ENCODE measurements at regions not wholly inside any gene's neighbourhood (a gene's known extent, or its start where the extent isn't known, plus 50 kb on each side); places are given as distances from the start of the nearest gene placed in this dataset.
A peak's percentile ranks its signal among the peaks of the same experiment; 100 is the strongest.
"Not testable (repeated sequence)": the region's sequence is repeated elsewhere in the genome, so short reads cannot be mapped to it uniquely, and the experiment has no call there.

GRCh38 chr15:22519213-22519612 lies 60.5 kb downstream of the GOLGA6L22 start:
- DNase-seq: not testable (repeated sequence)

- not testable (repeated sequence) for DNase-seq
Measured at GRCh38 chr15:22526537-22526936, 67.8 kb downstream of the GOLGA6L22 start.

- DNase-seq: not testable (repeated sequence)
Measured at GRCh38 chr15:22527016-22527415, 68.3 kb downstream of the GOLGA6L22 start.

GRCh38 chr15:22529200-22529599 lies 70.5 kb downstream of the GOLGA6L22 start:
- DNase-seq: not testable (repeated sequence)

- DNase-seq: not testable (repeated sequence)
Measured at GRCh38 chr15:22559701-22560100, 101.0 kb downstream of the GOLGA6L22 start.

GRCh38 chr15:22561716-22562115 lies 103.0 kb downstream of the GOLGA6L22 start:
- not testable (repeated sequence) for DNase-seq

GRCh38 chr15:22566510-22566909 lies 107.8 kb downstream of the GOLGA6L22 start:
- DNase-seq: not testable (repeated sequence)

- not testable (repeated sequence) for DNase-seq
Measured at GRCh38 chr15:22569486-22569885, 110.8 kb downstream of the GOLGA6L22 start.

GRCh38 chr15:22572152-22572735 lies 113.5 kb downstream of the GOLGA6L22 start:
- not testable (repeated sequence) for DNase-seq

- not testable (repeated sequence) for DNase-seq
Measured at GRCh38 chr15:22572792-22573191, 114.1 kb downstream of the GOLGA6L22 start.

- DNase-seq: not testable (repeated sequence)
Measured at GRCh38 chr15:22577828-22578227, 119.1 kb downstream of the GOLGA6L22 start.

GRCh38 chr15:22579213-22579612 lies 120.5 kb downstream of the GOLGA6L22 start:
- not testable (repeated sequence) for DNase-seq

GRCh38 chr15:22587391-22587790 lies 128.7 kb downstream of the GOLGA6L22 start:
- not testable (repeated sequence) for DNase-seq

GRCh38 chr15:22598552-22598951 lies 139.8 kb downstream of the GOLGA6L22 start:
- DNase-seq: not testable (repeated sequence)

GRCh38 chr15:22599526-22600320 lies 141.0 kb downstream of the GOLGA6L22 start:
- not testable (repeated sequence) for DNase-seq

GRCh38 chr15:22616976-22617375 lies 158.3 kb downstream of the GOLGA6L22 start:
- DNase-seq: not testable (repeated sequence)

- not testable (repeated sequence) for DNase-seq
Measured at GRCh38 chr15:22631789-22632188, 154.7 kb upstream of the NIPA1 start.

GRCh38 chr15:22639983-22640382 lies 146.5 kb upstream of the NIPA1 start:
- not testable (repeated sequence) for DNase-seq

- DNase-seq: not testable (repeated sequence)
Measured at GRCh38 chr15:22649458-22649857, 137.0 kb upstream of the NIPA1 start.

GRCh38 chr15:22651179-22651578 lies 135.3 kb upstream of the NIPA1 start:
- DNase-seq: not testable (repeated sequence)

GRCh38 chr15:22664294-22665058 lies 122.0 kb upstream of the NIPA1 start:
- DNase-seq: peak; percentile 0

GRCh38 chr15:22665059-22665702 lies 121.3 kb upstream of the NIPA1 start:
- DNase-seq: not testable (repeated sequence)

- not testable (repeated sequence) for DNase-seq
Measured at GRCh38 chr15:22665711-22666110, 120.7 kb upstream of the NIPA1 start.
